IMR-90 (cell line): ENCODE measurements at regions not wholly inside any gene's neighbourhood (a gene's known extent, or its start where the extent isn't known, plus 50 kb on each side); places are given as distances from the start of the nearest gene placed in this dataset.

ENCODE experiments used
- ATAC-seq: fragments of 200-7000 bp; cut with Tn5 transposase; 2 replicates; pipeline ENCODE4 v1.9.1; 2020; ENCODE audit warnings: low read depth, mild to moderate bottlenecking, moderate library complexity
- BruUV-seq: library from RNA; stranded (reverse); fragments of 400-500 nt; replicated peaks from 2 replicates; lab custom pipeline; 2021; lab: Mats Ljungman, UMichigan
- CTCF ChIA-PET: fragments of 300-600 bp; formaldehyde crosslinking; extraction: SDS; loops from one replicate; lab custom pipeline; 2021; ENCODE audit warnings: antibody characterized with exemption; lab: Yijun Ruan, JAX
- POLR2A ChIA-PET: fragments of 300-600 bp; sonication (Branson Sonifier 250); formaldehyde crosslinking; loops from one replicate; lab custom pipeline; 2022; ENCODE audit warnings: antibody characterized with exemption; ENCODE audit not compliant: unreplicated experiment; lab: Charles Lee
- DNase-seq: peaks from one replicate; pipeline ENCODE4 v3.0.0; 2013
- H2AFZ ChIP-seq: replicated peaks from 2 replicates; pipeline ENCODE3; 2013; ENCODE audit warnings: low read length, mild to moderate bottlenecking; ENCODE audit not compliant: poor library complexity
- H2AK5ac ChIP-seq: 2 replicates; pipeline ENCODE4 v1.6.1; 2013; ENCODE audit warnings: low read depth, low read length, inconsistent platforms
- H2AK9ac ChIP-seq: replicated peaks from 2 replicates; pipeline ENCODE3; 2013; ENCODE audit warnings: mild to moderate bottlenecking, low read depth, low read length, moderate library complexity; ENCODE audit not compliant: poor library complexity
- H2BK120ac ChIP-seq: 2 replicates; pipeline ENCODE4 v1.6.1; 2013; ENCODE audit warnings: low read depth, low read length, inconsistent platforms
- H2BK15ac ChIP-seq: 3 replicates; pipeline ENCODE4 v1.6.1; 2013; ENCODE audit warnings: low read depth, low read length, inconsistent platforms
- H2BK20ac ChIP-seq: 2 replicates; pipeline ENCODE4 v1.6.1; 2013; ENCODE audit warnings: low read depth, mild to moderate bottlenecking, inconsistent platforms, low read length, moderate library complexity
- H2BK5ac ChIP-seq: 2 replicates; pipeline ENCODE4 v1.6.1; 2013; ENCODE audit warnings: mild to moderate bottlenecking, low read depth, low read length, inconsistent platforms; ENCODE audit not compliant: poor library complexity, severe bottlenecking
- H3K14ac ChIP-seq: replicated peaks from 2 replicates; pipeline ENCODE4 v1.6.1; 2013; ENCODE audit warnings: low read depth, low read length, inconsistent platforms
- H3K18ac ChIP-seq: 2 replicates; pipeline ENCODE4 v1.6.1; 2013; ENCODE audit warnings: low read depth, low read length, control low read depth
- H3K23ac ChIP-seq: 2 replicates; pipeline ENCODE4 v1.6.1; 2013; ENCODE audit warnings: low read depth, low read length, inconsistent platforms
- H3K27ac ChIP-seq: 2 replicates; pipeline ENCODE4 v1.5.1; 2013; ENCODE audit warnings: mild to moderate bottlenecking, control low read depth, low read length; ENCODE audit not compliant: insufficient read depth
- H3K27me3 ChIP-seq: 2 replicates; pipeline ENCODE4 v1.6.1; 2013; ENCODE audit warnings: low read length; ENCODE audit not compliant: control insufficient read depth, insufficient read depth
- H3K36me3 ChIP-seq: 2 replicates; pipeline ENCODE4 v1.6.1; 2013; ENCODE audit warnings: low read length, mixed read lengths; ENCODE audit not compliant: control insufficient read depth, insufficient read depth
- H3K4ac ChIP-seq: 2 replicates; pipeline ENCODE4 v1.6.1; 2013; ENCODE audit warnings: low read depth, low read length, inconsistent platforms
- H3K4me1 ChIP-seq: 2 replicates; pipeline ENCODE4 v1.6.1; 2013; ENCODE audit warnings: low read length, mixed read lengths; ENCODE audit not compliant: control insufficient read depth, insufficient read depth
- H3K4me2 ChIP-seq: 2 replicates; pipeline ENCODE4 v1.6.1; 2013; ENCODE audit warnings: low read depth, mild to moderate bottlenecking, control low read depth, low read length, moderate library complexity
- H3K4me3 ChIP-seq: 2 replicates; pipeline ENCODE4 v1.5.1; 2013; ENCODE audit warnings: low read depth, mild to moderate bottlenecking, control low read depth, low read length, moderate library complexity; ENCODE audit not compliant: insufficient read depth
- H3K56ac ChIP-seq: 2 replicates; pipeline ENCODE4 v1.6.1; 2013; ENCODE audit warnings: low read length, inconsistent platforms; ENCODE audit not compliant: insufficient read depth; ENCODE audit errors: extremely low read depth
- H3K79me1 ChIP-seq, 2 experiments: 2 replicates each; pipeline ENCODE4 v1.6.1; 2013; ENCODE audit warnings: low read length in 2 of 2, inconsistent platforms in 1 of 2, low read depth in 1 of 2
- H3K9ac ChIP-seq: 2 replicates; pipeline ENCODE4 v1.6.1; 2013; ENCODE audit warnings: low read depth, low read length, control low read depth
- H3K9me1 ChIP-seq: 2 replicates; pipeline ENCODE4 v1.6.1; 2013; ENCODE audit warnings: low read length, inconsistent platforms; ENCODE audit not compliant: insufficient read depth
- H3K9me3 ChIP-seq: 2 replicates; pipeline ENCODE4 v1.6.1; 2013; ENCODE audit warnings: low read length; ENCODE audit not compliant: control insufficient read depth, insufficient read depth
- H4K20me1 ChIP-seq: 2 replicates; pipeline ENCODE4 v1.6.1; 2013; ENCODE audit warnings: low read length, inconsistent platforms; ENCODE audit not compliant: insufficient read depth
- H4K5ac ChIP-seq: 2 replicates; pipeline ENCODE4 v1.6.1; 2013; ENCODE audit warnings: mild to moderate bottlenecking, low read depth, low read length, control low read depth
- H4K8ac ChIP-seq, 2 experiments: 2 replicates each; pipeline ENCODE4 v1.6.1; 2013; ENCODE audit warnings: low read depth in 2 of 2, low read length in 2 of 2, control low read depth in 1 of 2, inconsistent platforms in 1 of 2
- H4K91ac ChIP-seq: 2 replicates; pipeline ENCODE4 v1.6.1; 2013; ENCODE audit warnings: low read depth, low read length, inconsistent platforms; ENCODE audit not compliant: insufficient read depth
- BHLHE40 ChIP-seq: fragments of 150-350 bp; IDR thresholded peaks from 2 replicates; pipeline ENCODE4 v1.6.1; 2016; ENCODE audit warnings: mild to moderate bottlenecking, low read depth, low read length
- FOS ChIP-seq: fragments of 150-350 bp; IDR thresholded peaks from 2 replicates; pipeline ENCODE4 v1.6.1; 2016; ENCODE audit warnings: low read depth, low read length
- MAFK ChIP-seq: IDR thresholded peaks from 2 replicates; pipeline ENCODE4 v1.6.1; 2012; ENCODE audit warnings: low read depth, low read length, improper control_type of control experiment
- MXI1 ChIP-seq: IDR thresholded peaks from 2 replicates; pipeline ENCODE4 v1.6.1; 2012; ENCODE audit warnings: low read depth, mild to moderate bottlenecking, low read length, moderate library complexity, borderline replicate concordance
- POLR2A ChIP-seq: IDR thresholded peaks from 2 replicates; pipeline ENCODE4 v1.6.1; 2012; ENCODE audit warnings: mild to moderate bottlenecking, low read depth, low read length
- WGBS, 2 experiments: methylation state at CpG; one replicate each; pipeline versions ENCODE4 v1.1.5 to v1.1.7; 2013; ENCODE audit warnings: missing lambda C conversion rate in 2 of 2; ENCODE audit not compliant: insufficient read length in 1 of 2; ENCODE audit errors: extremely low coverage in 2 of 2; 5-methylcytosine and 5-hydroxymethylcytosine counted together
- dilution Hi-C: fragments of 300-500 bp; cut with HindIII; formaldehyde crosslinking; loops from one replicate; pipeline ENCODE4 v1.14.3; 2018; ENCODE audit warnings: low sequenced_read_pairs; ENCODE audit not compliant: unreplicated experiment
- in situ Hi-C: fragments of 300-500 bp; cut with MboI; formaldehyde crosslinking; loops from 3 replicates; pipeline ENCODE4 v1.14.3; 2019; ENCODE audit warnings: low sequenced_read_pairs, inconsistent platforms, mixed read lengths
- intact Hi-C: fragments of 100-400 bp; cut with micrococcal nuclease; formaldehyde crosslinking; loops from 2 replicates; pipeline ENCODE4 v1.10.0; 2022
- TF ChIP-seq, protein P1 (sequence below): fragments of 150-350 bp; IDR thresholded peaks from 2 replicates; pipeline ENCODE4 v1.6.1; 2016; ENCODE audit warnings: low read depth, mild to moderate bottlenecking, low read length, moderate library complexity, borderline replicate concordance

DNA sequence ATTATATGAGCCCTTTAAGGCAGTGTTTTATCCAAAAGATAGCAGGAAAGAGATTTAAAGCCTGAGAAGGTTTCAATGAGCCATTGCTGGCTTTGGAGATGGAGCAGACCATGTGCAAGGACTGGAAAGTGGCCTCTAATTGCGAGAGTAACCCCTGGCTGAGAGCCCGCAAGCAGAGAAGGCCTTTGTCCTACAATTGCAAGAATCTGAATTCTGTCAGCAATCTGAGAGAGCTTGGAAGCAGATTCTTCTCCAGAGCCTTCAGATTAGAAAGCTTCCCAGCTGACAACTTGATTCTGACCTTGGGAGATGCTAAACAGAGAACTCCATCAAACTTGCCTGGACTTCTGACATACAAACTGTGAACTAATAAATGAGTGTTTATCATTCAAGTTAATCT is 528.7 kb upstream of the KLF12 start:
- no peak overlapping the region for H2AK9ac ChIP-seq
- ATAC-seq: no peak
- H3K18ac ChIP-seq: no peak overlapping the region
- no peaks in the 10 kb centered on the region for H3K79me1 ChIP-seq
- no peak overlapping the region for H3K4me2 ChIP-seq
- H4K91ac ChIP-seq: no peak overlapping the region
- no peak overlapping the region for H3K14ac ChIP-seq
- no peaks in the 10 kb centered on the region for H3K9me1 ChIP-seq
- H3K4me1 ChIP-seq: no peaks in the 10 kb centered on the region
- H2BK20ac ChIP-seq: no peak overlapping the region
- H4K20me1 ChIP-seq: no peaks in the 10 kb centered on the region
- intact Hi-C loops (no loop called here), in situ Hi-C loops (no loop called here), dilution Hi-C loops (no loop called here)
- ChIA-PET CTCF (no interaction called here), POLR2A (no interaction called here)
- no TSS peak for BruUV-seq
- H2BK5ac ChIP-seq: no peak overlapping the region
- H2AK5ac ChIP-seq: no peak overlapping the region
- no peaks in the 10 kb centered on the region for H3K36me3 ChIP-seq
- H3K9me3 ChIP-seq: no peaks in the 10 kb centered on the region
- H3K27ac ChIP-seq: no peak overlapping the region
- H3K27me3 ChIP-seq: no peaks in the 10 kb centered on the region
- no peak overlapping the region for H4K5ac ChIP-seq
- no peak for TF ChIP-seq POLR2A
- no peak for TF ChIP-seq BHLHE40
- no peak for TF ChIP-seq MXI1
- no peak for TF ChIP-seq FOS
- no peak for TF ChIP-seq MAFK
- TF ChIP-seq, protein P1, sequence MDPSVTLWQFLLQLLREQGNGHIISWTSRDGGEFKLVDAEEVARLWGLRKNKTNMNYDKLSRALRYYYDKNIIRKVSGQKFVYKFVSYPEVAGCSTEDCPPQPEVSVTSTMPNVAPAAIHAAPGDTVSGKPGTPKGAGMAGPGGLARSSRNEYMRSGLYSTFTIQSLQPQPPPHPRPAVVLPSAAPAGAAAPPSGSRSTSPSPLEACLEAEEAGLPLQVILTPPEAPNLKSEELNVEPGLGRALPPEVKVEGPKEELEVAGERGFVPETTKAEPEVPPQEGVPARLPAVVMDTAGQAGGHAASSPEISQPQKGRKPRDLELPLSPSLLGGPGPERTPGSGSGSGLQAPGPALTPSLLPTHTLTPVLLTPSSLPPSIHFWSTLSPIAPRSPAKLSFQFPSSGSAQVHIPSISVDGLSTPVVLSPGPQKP: no peak
- no peak overlapping the region for H3K4ac ChIP-seq
- H4K8ac ChIP-seq: no peak overlapping the region
- no peak overlapping the region for H2AFZ ChIP-seq
- no peak overlapping the region for H3K9ac ChIP-seq
- no peak overlapping the region for H3K23ac ChIP-seq
- no peak for DNase-seq
- 83% methylated on average over 2 of the region's 2 CpGs; no CpG with 5 or more reads in 1 of the 2 experiments for WGBS, 2 experiments
- H2BK120ac ChIP-seq: no peak overlapping the region
- H3K56ac ChIP-seq: no peak overlapping the region
- H2BK15ac ChIP-seq: no peak overlapping the region
- H3K4me3 ChIP-seq: no peak overlapping the region
